GM18507 (cell line): ENCODE measurements at regions not wholly inside any gene's neighbourhood (a gene's known extent, or its start where the extent isn't known, plus 50 kb on each side); places are given as distances from the start of the nearest gene placed in this dataset.
A peak's percentile ranks its signal among the peaks of the same experiment; 100 is the strongest.

Experiments
- DNase-seq: peaks from one replicate; pipeline ENCODE4 v3.0.0; 2011; ENCODE audit warnings: low read depth; ENCODE audit not compliant: insufficient read length; ENCODE audit errors: extremely low spot score
- FAIRE-seq: peaks from 2 replicates; lab custom pipeline; 2011; peaks lifted over from hg19 to GRCh38; lab: Jason Lieb, UNC

DNA sequence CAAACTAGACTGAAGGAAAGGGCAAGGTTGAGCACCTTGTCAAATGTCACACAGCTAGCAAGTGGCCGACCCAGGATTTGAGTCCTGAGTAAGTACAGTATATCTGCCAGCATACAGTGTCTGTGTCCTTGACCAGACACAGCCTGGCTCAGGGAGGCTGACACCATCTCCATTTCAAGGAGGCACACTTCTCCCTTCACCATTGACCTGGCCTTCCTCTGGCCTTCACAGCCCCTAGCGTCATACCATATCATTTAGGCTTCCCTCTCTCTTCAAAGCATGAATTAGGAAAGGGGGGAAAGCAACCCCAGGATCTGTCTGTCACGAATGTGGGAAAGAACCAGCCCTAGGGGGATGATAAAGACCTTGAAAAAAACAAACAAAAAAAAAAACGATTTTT lies 155.6 kb downstream of the PLPP3 start:
- DNase-seq (no peak), FAIRE-seq (no peak)

DNA sequence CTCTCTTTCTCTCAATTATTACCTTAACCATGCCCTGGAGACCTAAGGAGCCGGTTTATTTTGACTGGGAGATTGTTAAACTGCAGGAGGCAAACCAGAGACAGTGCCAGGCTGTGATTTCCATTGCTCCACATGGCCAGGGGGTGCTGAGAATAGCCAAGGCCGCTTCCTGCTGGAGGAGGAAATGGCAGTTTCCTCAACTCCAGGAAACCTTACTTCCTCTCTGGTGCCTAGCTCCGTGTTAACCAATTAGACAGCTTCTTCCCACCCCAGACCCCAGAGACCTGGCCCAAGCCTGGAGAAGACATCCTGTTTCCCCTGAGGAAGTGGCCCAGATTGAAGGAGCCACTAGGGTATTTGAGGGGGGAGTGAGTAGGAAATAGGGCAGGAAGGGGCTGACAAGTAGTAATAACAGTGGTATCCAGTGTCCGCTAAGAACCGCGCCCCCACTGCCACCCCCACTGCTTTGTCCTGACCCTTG lies 161.2 kb downstream of the PLPP3 start:
- no peak for DNase-seq
- no peak for FAIRE-seq

DNA sequence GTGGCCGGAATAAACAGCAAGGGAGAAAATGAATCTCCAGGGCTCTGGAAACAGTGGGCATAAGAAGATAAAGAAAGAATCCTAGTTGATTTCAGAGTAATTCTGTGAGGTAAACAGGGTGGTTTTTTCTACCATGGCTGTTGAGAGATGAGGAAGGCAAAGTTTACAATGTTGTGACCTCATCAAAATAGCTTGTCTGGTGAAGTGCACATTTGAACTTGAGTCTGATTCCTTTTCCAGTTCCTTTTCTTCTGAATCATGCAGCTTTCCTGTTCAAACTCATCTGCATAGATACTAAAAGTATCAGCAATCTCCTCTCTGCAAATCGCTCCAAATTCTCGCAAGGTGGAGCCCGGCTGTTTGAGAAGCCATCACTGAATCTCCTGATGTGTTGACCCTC lies 161.7 kb downstream of the PLPP3 start:
- DNase-seq (no peak), FAIRE-seq (no peak)

DNA sequence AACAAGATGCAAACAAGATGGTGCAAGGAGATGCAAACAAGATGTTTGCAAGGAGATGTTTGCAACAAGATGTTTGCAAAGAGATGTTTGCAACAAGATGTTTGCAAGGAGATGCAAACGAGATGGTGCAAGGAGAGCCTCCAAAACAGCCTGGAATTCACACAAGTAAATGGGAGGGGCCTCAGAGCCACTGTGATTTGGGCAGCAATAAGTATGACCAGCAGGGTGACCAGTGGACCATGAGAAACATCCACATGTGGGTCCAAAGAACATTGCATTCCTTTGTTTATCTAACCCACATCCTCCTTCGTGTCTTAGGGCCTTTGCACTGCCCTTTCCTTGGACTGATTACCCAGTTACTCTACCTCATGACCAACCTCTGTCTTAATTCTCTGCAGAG lies 162.9 kb downstream of the PLPP3 start:
- no peak for DNase-seq
- no peak for FAIRE-seq

DNA sequence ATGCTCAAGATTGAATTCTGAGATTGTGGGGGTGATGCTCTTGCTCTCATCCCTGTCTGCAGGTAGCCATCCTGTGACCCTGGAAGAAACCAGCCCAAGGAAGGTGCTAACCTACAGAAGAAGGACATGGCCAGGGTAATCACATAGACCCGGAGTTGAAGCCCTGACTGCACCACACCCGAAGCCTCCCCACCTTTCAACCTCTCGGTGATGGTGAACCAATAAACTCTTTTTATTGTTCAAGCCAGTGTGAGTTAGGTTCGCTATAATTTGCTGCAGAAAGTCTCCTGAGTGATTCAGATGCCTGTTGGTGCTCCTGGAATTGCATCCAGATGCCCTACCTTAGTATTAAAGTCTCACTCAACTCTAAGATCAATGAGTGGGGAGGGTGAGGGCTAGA lies 163.6 kb downstream of the PLPP3 start:
- DNase-seq (no peak), FAIRE-seq (no peak)

DNA sequence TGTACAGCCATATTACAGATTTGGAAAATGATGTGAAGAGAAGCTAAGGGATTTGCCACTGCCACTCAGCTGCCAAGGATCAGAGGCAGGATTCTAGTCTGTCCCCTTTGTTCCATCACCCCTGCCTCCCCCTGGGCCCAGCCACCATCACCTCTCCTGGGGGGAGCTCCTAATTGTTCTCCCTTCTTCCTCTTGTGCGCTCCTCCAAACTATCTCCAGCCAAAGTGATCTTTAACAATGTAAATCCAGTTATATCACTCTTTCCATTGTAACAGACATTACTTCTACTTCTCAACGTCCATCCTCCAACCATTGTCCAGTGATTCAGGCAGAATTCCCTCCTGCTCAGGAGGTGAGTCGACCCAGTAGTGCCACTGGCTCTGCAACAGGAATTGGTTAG lies 164.1 kb downstream of the PLPP3 start:
- no peak for FAIRE-seq
- DNase-seq, result no peak

DNA sequence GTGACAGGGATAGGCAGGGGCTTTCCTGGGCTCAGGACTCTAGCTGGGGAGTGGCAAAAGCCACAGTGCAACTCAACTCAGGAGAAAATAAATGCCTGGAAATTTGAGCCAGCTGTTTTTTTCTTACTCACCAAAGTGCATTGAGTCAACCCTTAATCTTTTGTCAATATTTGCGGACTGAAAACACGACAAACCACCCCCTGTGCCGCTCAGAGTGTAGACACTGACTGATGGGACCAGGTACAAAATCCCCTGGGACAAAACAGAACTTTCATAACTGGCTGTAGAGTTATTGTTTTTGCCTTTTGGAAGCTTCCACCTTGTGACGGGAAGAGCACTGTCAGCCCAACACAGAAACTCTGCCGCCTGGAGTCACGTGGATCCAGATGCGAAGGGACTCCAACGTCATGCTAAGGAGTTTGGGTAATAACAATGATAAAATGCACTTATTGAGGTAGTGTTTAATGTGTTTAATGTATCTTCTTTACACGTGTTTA lies 164.6 kb downstream of the PLPP3 start:
- DNase-seq, result no peak
- no peak for FAIRE-seq

DNA sequence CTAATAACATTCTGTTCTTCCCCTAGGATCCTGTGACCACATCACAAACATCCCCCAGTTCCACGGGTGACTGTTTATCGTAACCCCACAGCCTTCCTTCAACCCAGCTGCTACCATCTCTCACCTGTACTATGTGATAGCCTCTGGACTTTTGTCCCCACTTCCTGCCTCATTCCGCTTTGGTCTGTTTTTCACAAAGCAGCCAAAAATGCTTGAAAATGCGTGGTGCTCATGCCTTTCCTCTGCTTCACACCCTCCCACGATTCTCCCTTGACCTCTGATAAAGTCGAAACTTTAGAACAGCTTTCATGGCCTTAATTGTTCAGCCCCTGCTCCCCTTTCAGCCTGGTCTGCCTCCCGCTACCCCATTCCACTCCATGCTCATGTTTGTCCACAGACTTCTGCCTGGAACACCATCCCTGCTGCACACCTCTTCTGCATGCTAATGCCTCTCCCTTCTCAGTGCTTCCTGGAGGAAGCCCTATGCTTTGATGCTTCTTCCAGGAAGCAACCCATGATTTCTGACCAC lies 165.6 kb downstream of the PLPP3 start:
- no peak for DNase-seq
- FAIRE-seq, result no peak

DNA sequence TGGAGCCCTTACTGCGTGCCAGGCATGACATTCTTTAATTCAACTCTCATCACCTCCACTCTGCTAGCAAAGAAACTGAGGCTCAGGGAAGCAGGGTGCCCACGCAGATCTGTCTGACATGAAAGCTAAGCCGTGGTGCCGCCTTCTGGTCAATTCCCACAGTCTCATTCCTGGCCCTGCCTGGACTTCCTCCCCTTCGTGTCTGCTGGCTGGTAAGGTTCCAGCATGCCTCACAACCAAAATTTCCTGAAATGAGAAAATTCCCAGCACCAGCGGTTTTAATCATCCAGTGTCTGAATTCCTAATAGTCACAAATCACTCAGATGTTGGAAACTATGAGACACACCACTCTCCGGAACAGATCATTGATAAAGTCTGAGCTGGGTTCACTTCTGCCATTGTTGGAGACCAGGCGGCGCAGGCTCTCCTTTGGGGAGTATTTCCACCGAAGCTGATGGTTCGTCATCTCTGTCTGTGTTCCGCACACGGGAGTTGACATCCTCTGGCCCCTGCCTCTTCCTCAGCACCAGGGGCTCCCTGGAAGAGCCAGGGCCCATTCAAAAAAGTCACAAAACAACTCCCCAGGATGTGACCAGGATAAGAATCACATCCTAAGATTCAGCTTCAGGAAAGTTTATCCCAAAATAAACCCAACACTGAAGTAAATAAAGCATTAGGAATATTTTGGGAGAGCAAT lies 167.7 kb downstream of the PLPP3 start:
- no peak for DNase-seq
- no peak for FAIRE-seq

DNA sequence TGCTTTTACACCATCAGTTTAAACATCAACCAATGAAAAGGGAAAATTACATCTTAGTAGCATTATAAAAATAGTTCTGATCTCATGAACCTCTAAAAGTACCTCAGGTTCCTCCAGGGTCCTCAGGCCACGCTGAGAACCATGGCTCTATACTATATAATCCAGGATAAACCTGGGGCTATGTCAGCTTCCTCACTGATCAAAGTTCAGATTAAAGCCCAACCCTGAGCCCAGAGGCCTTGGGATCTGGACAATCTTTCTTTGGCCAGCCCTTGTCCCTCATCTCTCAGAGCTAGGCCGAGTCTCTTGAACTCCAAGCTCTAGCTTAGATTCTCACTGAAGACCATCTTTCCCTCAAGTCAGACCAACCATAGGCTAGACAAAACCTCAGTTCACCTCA lies 168.3 kb downstream of the PLPP3 start:
- FAIRE-seq (no peak), DNase-seq (no peak)

DNA sequence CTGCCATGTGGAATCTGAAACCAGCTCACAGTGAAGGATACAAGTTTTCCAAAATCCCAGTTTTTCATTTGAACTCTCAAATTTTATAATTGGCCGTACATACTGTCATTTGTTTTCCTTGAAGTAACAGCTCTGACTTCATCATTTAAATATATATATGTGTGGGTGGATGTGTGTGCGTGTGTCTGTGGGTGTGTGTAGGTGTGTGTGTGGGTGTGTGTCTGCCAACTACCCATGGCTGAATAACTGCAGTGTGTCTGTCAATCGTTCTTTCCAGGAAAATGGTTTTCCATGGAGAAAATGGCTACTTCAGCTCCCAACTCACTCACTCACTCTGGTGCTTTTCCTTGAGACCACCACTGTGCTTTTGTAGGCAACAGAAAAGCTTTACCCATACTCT lies 169.0 kb downstream of the PLPP3 start:
- DNase-seq (no peak), FAIRE-seq (no peak)

DNA sequence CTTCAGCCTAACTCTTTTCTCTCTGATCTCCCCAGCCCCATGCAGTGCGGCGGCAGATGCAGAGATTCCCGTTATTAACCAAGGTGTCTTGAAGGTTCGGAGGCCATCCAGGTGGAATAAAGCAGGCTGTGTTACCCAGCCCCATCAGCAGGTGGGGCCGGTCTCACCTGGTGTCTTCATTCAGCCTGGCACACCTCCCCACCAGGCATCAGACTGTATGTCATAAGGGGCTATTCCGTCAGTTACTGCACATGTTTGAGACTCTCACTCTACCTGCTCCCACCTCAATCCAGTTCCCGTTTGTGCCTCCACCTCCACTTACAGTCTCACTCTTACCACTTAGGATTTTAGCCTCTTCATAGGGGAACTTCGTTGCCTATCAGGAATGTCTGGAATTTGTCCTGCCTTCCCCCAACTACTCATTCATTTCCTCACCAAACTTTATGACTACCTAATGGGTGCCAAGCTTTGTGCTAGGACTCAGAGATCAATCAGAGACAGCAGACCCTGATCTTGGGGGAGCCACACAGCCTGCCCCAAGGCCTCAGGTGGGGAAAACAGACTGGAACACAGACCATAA lies 170.2 kb downstream of the PLPP3 start:
- DNase-seq (peak; percentile 20), FAIRE-seq (no peak)

DNA sequence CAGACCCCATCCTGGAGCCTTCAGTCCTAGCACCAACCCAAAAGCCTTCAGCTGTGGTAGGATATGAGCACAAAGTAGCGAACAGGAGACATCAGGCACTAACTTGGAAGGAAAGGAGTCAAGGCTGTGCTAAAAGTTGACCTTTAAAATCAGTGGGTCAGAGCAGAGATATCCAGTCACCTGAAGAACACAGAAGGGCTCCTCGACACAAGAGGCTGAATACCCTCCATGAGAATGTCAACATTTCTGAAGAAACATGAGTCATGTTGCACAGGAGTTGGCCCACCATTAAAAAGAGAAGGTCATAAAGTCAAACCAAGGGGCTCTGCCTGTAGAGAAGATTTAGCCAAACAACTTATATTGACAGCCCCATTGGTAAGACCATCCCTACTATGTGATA lies 172.5 kb downstream of the PLPP3 start:
- DNase-seq (no peak), FAIRE-seq (no peak)

DNA sequence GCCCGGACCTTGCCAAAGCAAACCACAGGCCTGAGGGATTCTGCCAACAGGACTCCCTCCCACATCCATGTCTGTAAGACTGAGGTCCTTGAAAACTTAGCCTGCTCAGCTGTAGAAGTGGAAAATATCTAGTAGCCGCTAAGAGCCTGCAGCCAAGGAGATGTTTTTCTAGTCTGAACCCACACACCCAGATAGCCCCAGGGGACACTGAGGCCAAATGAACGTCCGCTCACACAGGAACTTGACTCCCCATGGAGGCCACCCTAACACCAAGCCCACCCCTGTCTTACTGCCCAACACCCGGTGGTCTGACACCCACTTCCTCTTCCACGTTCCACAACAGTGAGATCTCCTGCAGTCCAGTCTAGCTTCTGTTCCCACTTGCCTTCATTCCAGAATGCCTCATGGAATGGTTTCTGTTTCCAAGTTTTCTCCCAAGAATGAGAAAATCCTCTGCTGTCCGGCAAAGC lies 174.8 kb downstream of the PLPP3 start:
- DNase-seq, result no peak

DNA sequence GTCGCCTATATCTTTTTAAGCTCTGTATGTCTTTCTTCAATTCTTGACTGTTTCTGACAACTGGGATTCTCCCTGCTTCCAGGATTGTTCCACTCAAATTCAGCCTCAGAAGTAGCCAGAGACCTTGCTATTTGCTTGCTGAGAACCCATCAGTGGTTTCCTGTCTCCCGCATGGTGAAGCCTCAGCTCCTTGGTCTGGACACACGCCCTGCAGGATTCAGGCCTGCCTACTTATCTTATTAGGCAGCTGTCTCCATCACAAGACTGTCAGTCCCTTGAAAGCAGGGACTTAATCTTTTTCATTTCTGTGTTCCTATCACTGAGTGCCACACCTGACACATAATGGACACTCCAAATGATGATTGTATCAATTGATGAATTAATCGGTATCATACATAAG lies 175.3 kb downstream of the PLPP3 start:
- FAIRE-seq, result no peak

More for the DNA sequence above, 174.8 kb downstream of the PLPP3 start:
- no peak for FAIRE-seq

DNA sequence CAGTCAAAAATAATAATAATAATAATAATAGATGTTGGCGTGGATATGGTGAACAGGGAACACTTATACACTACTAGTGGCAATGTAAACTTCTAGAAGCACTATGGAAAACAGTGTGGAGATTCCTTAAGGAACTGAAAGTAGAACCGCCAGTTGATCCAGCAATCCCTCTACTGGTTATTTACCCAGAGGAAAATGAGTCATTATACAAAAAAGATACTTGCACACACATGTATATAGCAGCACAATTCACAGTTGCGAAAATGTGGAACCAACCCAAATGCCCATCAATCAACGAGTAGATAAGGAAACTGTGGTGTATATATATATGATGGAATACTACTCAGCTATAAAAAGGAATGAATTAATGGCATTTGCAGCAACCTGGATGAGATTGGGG lies 176.0 kb downstream of the PLPP3 start:
- no peak for DNase-seq
- FAIRE-seq, result no peak

More for the DNA sequence above, 175.3 kb downstream of the PLPP3 start:
- no peak for DNase-seq

DNA sequence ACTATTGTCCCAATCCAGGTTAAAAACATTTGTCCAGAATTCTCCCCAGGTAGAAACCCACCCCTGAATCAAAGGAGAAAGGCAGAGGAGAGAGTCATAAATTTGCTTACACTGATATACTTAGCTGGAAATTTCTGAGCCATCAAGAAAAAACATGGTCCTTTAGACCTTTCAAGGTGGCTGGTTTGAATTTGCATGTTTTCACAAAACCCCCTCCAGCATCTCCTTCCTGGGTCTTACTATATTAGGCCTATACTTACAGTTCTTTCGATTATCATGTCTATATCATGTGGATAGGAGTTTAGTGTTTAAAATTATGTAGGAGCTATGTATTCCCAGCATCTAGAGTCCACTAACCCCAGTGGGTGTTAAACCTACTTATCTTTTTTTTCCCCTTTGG lies 178.2 kb downstream of the PLPP3 start:
- DNase-seq, result no peak

DNA sequence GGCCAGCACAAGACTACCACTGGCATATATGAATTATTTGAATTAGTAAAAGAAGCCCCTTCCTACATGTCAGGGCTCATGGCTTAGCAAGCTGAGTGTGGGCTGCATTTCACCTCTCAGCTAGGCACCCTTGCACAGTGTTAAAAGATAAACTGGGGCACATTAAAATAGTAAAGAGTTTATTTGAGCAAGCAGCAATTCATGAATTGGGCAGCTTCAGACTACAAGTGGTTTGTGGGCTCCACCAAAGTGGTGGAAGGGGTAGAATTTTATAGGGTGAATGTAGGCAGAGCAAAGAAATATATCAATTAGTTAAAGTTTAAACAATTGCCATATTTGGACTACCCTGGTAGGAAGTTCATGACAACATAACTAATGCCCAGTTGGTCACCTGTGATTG lies 178.8 kb downstream of the PLPP3 start:
- FAIRE-seq, result no peak
- no peak for DNase-seq

More for the DNA sequence above, 178.2 kb downstream of the PLPP3 start:
- no peak for FAIRE-seq

DNA sequence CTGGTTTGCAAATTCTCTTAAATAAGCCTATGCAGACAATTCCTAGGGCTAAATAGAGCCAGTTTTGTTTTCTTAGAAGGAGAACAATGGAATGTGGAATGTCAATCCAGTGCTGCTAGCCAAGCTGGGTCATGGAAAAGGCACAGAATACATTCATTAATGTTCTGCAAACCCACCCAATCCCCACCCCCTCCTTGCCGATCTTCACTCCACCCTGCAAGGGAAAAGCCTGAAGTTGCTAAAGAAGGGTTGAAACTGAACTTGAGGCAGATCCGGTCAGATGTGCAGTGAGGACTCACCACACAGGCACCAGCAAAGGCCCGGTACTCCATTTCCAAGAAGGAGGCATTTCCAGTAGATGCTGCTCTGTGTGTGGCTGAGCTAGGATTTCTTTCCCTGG lies 179.6 kb downstream of the PLPP3 start:
- DNase-seq, result no peak
- FAIRE-seq, result no peak

DNA sequence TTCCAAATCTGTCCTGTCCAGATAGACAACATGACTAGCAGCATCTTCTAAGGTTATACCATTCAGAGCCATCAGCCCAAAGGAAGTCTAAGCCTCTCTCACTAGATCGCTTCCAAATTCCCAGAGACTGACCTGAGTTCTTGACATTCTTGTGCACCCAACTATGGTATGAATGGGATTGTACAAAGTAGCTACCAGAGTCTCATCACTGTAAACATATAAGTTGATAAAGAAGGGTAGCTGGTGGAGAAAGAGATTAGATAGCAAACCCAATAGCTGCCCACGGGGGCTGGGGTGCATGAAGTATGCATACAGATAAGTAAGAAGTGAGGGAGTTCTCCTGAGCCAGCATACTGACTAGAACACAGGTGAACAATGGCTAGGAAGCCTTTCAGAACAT lies 180.0 kb downstream of the PLPP3 start:
- DNase-seq (no peak), FAIRE-seq (no peak)

DNA sequence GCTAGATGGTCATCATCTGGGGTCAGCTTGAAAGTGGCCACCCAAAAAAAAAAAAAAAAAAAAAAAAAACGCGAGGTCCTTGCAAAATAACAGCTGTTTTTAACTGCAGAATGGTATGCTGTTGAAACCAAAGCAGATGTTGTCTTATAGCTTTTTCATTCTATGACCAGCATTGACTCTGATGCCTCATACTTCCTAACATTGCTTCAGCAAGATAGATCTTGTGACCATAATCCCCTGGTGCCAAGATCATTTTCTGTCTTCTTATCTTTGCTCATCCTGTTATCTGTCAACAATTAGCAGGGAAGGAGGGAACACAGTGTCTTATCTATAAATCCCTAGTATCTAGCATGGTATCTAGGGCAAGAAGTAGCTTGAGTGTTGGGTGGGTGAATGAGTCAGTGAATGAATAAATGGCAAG lies 181.5 kb downstream of the PLPP3 start:
- no peak for DNase-seq
- no peak for FAIRE-seq
